Mesendoderm (in vitro differentiated cells): ENCODE measurements at regions not wholly inside any gene's neighbourhood (a gene's known extent, or its start where the extent isn't known, plus 50 kb on each side); places are given as distances from the start of the nearest gene placed in this dataset. TPM values are rescaled to one million over a fixed set of nuclear protein-coding genes. Genes with fewer than 3 reads are reported as not detected.

Experiments
- DNase-seq: peaks from one replicate; pipeline ENCODE4 v3.0.0; 2013
- H2AK5ac ChIP-seq: 2 replicates; pipeline ENCODE4 v1.6.1; 2013; ENCODE audit warnings: low read length, inconsistent platforms
- H2BK120ac ChIP-seq: 2 replicates; pipeline ENCODE4 v1.6.1; 2013; ENCODE audit warnings: low read depth, mild to moderate bottlenecking, low read length, moderate library complexity, mixed read lengths
- H2BK15ac ChIP-seq: replicated peaks from 2 replicates; pipeline ENCODE4 v1.6.1; 2013; ENCODE audit warnings: low read depth, mild to moderate bottlenecking, moderate library complexity
- H2BK5ac ChIP-seq: 2 replicates; pipeline ENCODE4 v1.6.1; 2013; ENCODE audit warnings: low read length, inconsistent platforms
- H3K18ac ChIP-seq: 2 replicates; pipeline ENCODE4 v1.6.1; 2013; ENCODE audit warnings: mild to moderate bottlenecking, low read length, mixed read lengths
- H3K23ac ChIP-seq: one replicate; pipeline ENCODE4 v1.6.1; 2013; ENCODE audit warnings: low read length
- H3K27ac ChIP-seq: 2 replicates; pipeline ENCODE4 v1.5.1; 2013; ENCODE audit warnings: low read depth, mild to moderate bottlenecking, inconsistent platforms, low read length, moderate library complexity
- H3K27me3 ChIP-seq: 2 replicates; pipeline ENCODE4 v1.6.1; 2013; ENCODE audit warnings: low read length, control low read depth, mild to moderate bottlenecking, inconsistent platforms; ENCODE audit not compliant: insufficient read depth, poor library complexity
- H3K36me3 ChIP-seq: 2 replicates; pipeline ENCODE4 v1.6.1; 2013; ENCODE audit warnings: low read length, inconsistent platforms; ENCODE audit not compliant: control insufficient read depth, insufficient read depth
- H3K4ac ChIP-seq: one replicate; pipeline ENCODE4 v1.6.1; 2013; ENCODE audit warnings: low read depth, mild to moderate bottlenecking, low read length, moderate library complexity
- H3K4me1 ChIP-seq: 2 replicates; pipeline ENCODE4 v1.6.1; 2013; ENCODE audit warnings: low read depth, low read length, inconsistent platforms; ENCODE audit not compliant: control insufficient read depth
- H3K4me2 ChIP-seq: 2 replicates; pipeline ENCODE4 v1.6.1; 2013; ENCODE audit warnings: low read length
- H3K4me3 ChIP-seq: 2 replicates; pipeline ENCODE4 v1.5.1; 2013; ENCODE audit warnings: mild to moderate bottlenecking, low read length
- H3K56ac ChIP-seq: one replicate; pipeline ENCODE4 v1.6.1; 2013; ENCODE audit warnings: low read length
- H3K79me1 ChIP-seq: 2 replicates; pipeline ENCODE4 v1.6.1; 2013; ENCODE audit warnings: low read length, inconsistent platforms
- H3K79me2 ChIP-seq: 2 replicates; pipeline ENCODE4 v1.6.1; 2013; ENCODE audit warnings: mild to moderate bottlenecking, low read length; ENCODE audit not compliant: control insufficient read depth, insufficient read depth
- H3K9ac ChIP-seq: 2 replicates; pipeline ENCODE4 v1.6.1; 2013; ENCODE audit warnings: low read length, inconsistent platforms
- H4K5ac ChIP-seq: one replicate; pipeline ENCODE4 v1.6.1; 2013; ENCODE audit warnings: low read length
- H4K8ac ChIP-seq: one replicate; pipeline ENCODE4 v1.6.1; 2013; ENCODE audit warnings: low read depth, mild to moderate bottlenecking, control low read depth, low read length, moderate library complexity
- WGBS: extraction: QIAGEN DNeasy Blood & Tissue Kit; methylation state at CpG from one replicate; pipeline ENCODE4 v1.1.7; 2013; ENCODE audit warnings: low lambda C conversion rate, missing lambda C conversion rate; ENCODE audit not compliant: insufficient coverage; ENCODE audit errors: extremely low coverage; 5-methylcytosine and 5-hydroxymethylcytosine counted together
- small RNA-seq: library from polyadenylated mRNA; stranded (forward); fragments of <200 nt; extraction: miRNeasy Mini kit (QIAGEN cat#:217004); gene quantifications from one replicate; pipeline ENCODE3, GENCODE V24; 2013; ENCODE audit not compliant: insufficient read depth

DNA sequence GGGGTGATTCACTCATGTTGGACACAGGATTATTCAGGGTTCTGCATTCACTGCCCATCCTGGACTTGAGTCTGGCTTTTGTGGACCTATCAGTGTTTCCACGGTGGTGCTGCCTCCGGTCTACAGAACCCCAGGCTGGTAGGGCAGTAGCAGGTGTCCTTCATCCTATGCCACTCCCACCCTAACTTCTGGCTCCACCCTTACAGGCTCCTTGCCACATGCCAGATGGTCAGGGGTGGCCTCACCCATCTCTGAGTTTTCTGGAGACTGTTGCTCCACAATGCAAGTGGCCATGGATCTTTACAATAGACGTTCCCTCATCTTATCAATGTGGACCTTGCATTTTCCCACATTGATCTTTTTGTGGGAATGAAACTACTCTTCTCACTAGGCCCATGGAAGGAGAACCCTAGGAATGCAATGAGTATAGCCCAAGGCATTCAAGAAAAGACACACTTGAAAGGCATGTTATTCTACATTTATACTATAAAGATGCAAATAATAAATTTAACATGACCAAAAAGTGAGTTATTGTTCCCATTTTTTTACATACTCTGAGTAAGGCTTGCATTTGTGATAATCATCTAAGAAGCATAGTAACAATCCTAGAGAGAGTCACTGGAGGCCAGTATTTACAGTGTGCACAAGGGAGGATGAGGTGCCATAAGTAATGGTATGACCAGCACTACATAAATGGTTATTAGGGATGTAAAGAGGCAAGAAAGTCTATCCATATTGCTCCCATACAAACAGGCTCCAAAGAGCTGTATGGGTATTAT, 57.4 kb upstream of the ADO start:
- H2BK5ac ChIP-seq: no peak overlapping the region
- no peak overlapping the region for H3K23ac ChIP-seq
- no peak overlapping the region for H3K27ac ChIP-seq
- no peaks in the 10 kb centered on the region for H3K4me1 ChIP-seq
- H3K9ac ChIP-seq: no peak overlapping the region
- no CpG with 5 or more reads among the region's 3 CpGs for WGBS
- no peak overlapping the region for H3K4ac ChIP-seq
- H4K8ac ChIP-seq: no peak overlapping the region
- no peak for DNase-seq
- no peak overlapping the region for H3K56ac ChIP-seq
- H2BK120ac ChIP-seq: no peak overlapping the region
- H3K36me3 ChIP-seq: no peaks in the 10 kb centered on the region
- no peak overlapping the region for H3K4me3 ChIP-seq
- no peak overlapping the region for H3K4me2 ChIP-seq
- H3K79me1 ChIP-seq: no peaks in the 10 kb centered on the region
- no peak overlapping the region for H3K18ac ChIP-seq
- no peaks in the 10 kb centered on the region for H3K27me3 ChIP-seq
- H2AK5ac ChIP-seq: no peak overlapping the region
- H4K5ac ChIP-seq: no peak overlapping the region
- no peaks in the 10 kb centered on the region for H3K79me2 ChIP-seq
- H2BK15ac ChIP-seq: no peak overlapping the region

DNA sequence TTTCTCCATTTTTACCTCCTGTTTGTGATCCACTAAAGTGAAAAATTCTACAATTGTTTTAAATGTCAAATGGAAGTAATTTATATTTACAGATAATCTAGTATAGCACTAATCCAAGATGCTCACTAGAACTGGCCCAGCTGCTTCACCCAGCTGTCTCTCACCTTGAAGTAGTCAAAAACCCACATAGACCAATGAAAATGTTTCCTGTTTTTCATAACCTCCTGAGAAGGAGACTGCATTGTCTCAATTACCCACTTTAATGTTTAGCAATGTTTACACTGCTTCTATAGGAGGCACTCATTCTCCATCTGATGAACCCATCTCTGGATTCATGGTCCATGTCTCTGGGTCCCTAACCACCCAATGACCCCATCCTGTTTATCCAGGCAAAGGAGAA, 56.1 kb upstream of the ADO start:
- Histone ChIP-seq H4K8ac (no peak overlapping the region), H3K18ac (no peak overlapping the region), H3K79me2 (no peaks in the 10 kb centered on the region), H3K4ac (no peak overlapping the region), H2BK5ac (no peak overlapping the region), H3K79me1 (no peaks in the 10 kb centered on the region), H3K27me3 (no peaks in the 10 kb centered on the region), H3K36me3 (no peaks in the 10 kb centered on the region), H3K4me2 (no peak overlapping the region), H3K56ac (no peak overlapping the region), H3K27ac (no peak overlapping the region), H4K5ac (no peak overlapping the region), H3K4me3 (no peak overlapping the region), H2BK15ac (no peak overlapping the region), H2AK5ac (no peak overlapping the region), H2BK120ac (no peak overlapping the region), H3K23ac (no peak overlapping the region), H3K9ac (no peak overlapping the region), H3K4me1 (no peaks in the 10 kb centered on the region)
- no peak for DNase-seq

DNA sequence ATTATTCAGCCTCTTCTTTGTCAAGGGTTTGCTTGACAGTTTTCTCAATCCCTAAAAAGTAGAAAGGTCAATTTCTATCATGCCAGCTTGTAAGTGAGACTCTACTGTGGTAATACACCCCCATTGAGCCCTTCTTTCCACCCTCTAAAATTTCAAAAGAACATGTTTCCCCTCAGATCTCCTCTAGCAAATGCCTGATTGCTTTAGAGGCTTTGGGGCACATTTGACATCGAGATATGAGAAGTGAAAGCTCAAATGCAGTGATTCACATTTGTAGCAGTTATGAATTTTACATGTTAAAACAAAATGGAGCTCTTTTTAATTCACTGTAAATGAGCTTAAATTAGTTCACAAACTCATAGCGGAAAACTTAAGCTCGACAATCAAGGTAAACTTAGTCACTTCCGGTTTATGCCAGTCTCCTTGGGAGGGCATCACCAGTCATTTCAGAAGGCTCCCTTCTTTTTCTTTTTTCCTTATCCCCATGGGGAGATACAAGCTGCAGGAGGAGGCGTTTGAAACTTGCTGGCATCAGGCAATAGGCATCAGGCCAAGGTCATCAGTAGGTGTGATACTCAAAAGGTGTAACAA, 55.3 kb upstream of the ADO start:
- Histone ChIP-seq H3K4me2 (no peak overlapping the region), H3K23ac (no peak overlapping the region), H2BK5ac (no peak overlapping the region), H3K79me1 (no peaks in the 10 kb centered on the region), H4K8ac (no peak overlapping the region), H3K36me3 (no peaks in the 10 kb centered on the region), H3K27ac (no peak overlapping the region), H3K18ac (no peak overlapping the region), H4K5ac (no peak overlapping the region), H3K27me3 (no peaks in the 10 kb centered on the region), H2BK15ac (no peak overlapping the region), H3K56ac (no peak overlapping the region), H3K4me3 (no peak overlapping the region), H2AK5ac (no peak overlapping the region), H3K4ac (no peak overlapping the region), H3K4me1 (no peaks in the 10 kb centered on the region), H3K79me2 (no peaks in the 10 kb centered on the region), H3K9ac (no peak overlapping the region), H2BK120ac (no peak overlapping the region)
- no peak for DNase-seq
- WGBS: no CpG with 5 or more reads among the region's 5 CpGs

Small RNA genes lying in the stretch of these regions (small RNA-seq; reads per million reads assigned to genes)
- not detected for gene ALDH7A1P4
